OCI-LY7 (cell line): ENCODE measurements at regions not wholly inside any gene's neighbourhood (a gene's known extent, or its start where the extent isn't known, plus 50 kb on each side); places are given as distances from the start of the nearest gene placed in this dataset.

Source experiments
- BruUV-seq: library from RNA; stranded (reverse); fragments of 400-500 nt; replicated peaks from 2 replicates; lab custom pipeline; 2021; lab: Mats Ljungman, UMichigan
- CTCF ChIA-PET: fragments of 300-600 bp; sonication (Branson Sonifier 250); formaldehyde crosslinking; loops from one replicate; lab custom pipeline; 2022; ENCODE audit warnings: antibody characterized with exemption; ENCODE audit not compliant: unreplicated experiment; lab: Charles Lee
- POLR2A ChIA-PET: fragments of 300-600 bp; sonication (Branson Sonifier 250); formaldehyde crosslinking; loops from one replicate; lab custom pipeline; 2022; ENCODE audit warnings: antibody characterized with exemption; lab: Charles Lee
- DNase-seq: peaks from one replicate; pipeline ENCODE4 v3.0.0-alpha.2; 2015; ENCODE audit warnings: low spot score
- H2AFZ ChIP-seq: fragments of 200-600 bp; sonication (generic), shearing (Covaris generic); 2 replicates; pipeline ENCODE4 v1.6.1; 2014; ENCODE audit warnings: mild to moderate bottlenecking, antibody characterized with exemption, low read length, moderate library complexity
- H3K27ac ChIP-seq: fragments of 200-600 bp; sonication (generic); 2 replicates; pipeline ENCODE4 v1.5.1; 2014; ENCODE audit warnings: mixed run types, low read depth, mild to moderate bottlenecking, moderate library complexity, low read length, inconsistent platforms; ENCODE audit not compliant: poor library complexity, severe bottlenecking
- H3K36me3 ChIP-seq: fragments of 200-600 bp; sonication (generic); 2 replicates; pipeline ENCODE4 v1.6.1; 2014; ENCODE audit warnings: mild to moderate bottlenecking, antibody characterized with exemption, low read length, moderate library complexity, mixed read lengths; ENCODE audit not compliant: insufficient read depth
- H3K4me1 ChIP-seq: fragments of 200-600 bp; sonication (generic); 2 replicates; pipeline ENCODE4 v1.5.1; 2014; ENCODE audit warnings: mild to moderate bottlenecking, low read length; ENCODE audit not compliant: insufficient read depth, poor library complexity, severe bottlenecking
- H3K4me2 ChIP-seq: fragments of 200-600 bp; sonication (generic); 2 replicates; pipeline ENCODE4 v1.6.1; 2014; ENCODE audit warnings: mild to moderate bottlenecking, low read length
- H3K4me3 ChIP-seq: fragments of 200-600 bp; sonication (generic); 2 replicates; pipeline ENCODE4 v1.5.1; 2014; ENCODE audit warnings: mild to moderate bottlenecking, low read depth, low read length; ENCODE audit not compliant: poor library complexity, severe bottlenecking
- H3K79me2 ChIP-seq: fragments of 200-600 bp; sonication (generic); 2 replicates; pipeline ENCODE4 v1.6.1; 2016; ENCODE audit warnings: low read depth, mild to moderate bottlenecking, low read length, moderate library complexity, mixed read lengths; ENCODE audit not compliant: insufficient read depth
- H3K9me2 ChIP-seq: fragments of 200-600 bp; sonication (generic); 2 replicates; pipeline ENCODE4 v1.6.1; 2016; ENCODE audit warnings: mild to moderate bottlenecking, low read length, mixed read lengths; ENCODE audit not compliant: insufficient read depth
- H3K9me3 ChIP-seq: fragments of 200-600 bp; sonication (generic); 2 replicates; pipeline ENCODE4 v1.6.1; 2014; ENCODE audit warnings: mild to moderate bottlenecking, mixed run types, low read length, mixed read lengths
- H4K20me1 ChIP-seq: fragments of 200-600 bp; sonication (generic); 2 replicates; pipeline ENCODE4 v1.6.1; 2014; ENCODE audit warnings: mild to moderate bottlenecking, antibody characterized with exemption, low read length, moderate library complexity, mixed read lengths; ENCODE audit not compliant: insufficient read depth
- CTCF ChIP-seq: fragments of 200-600 bp; sonication (generic); conservative IDR thresholded peaks from 2 replicates; pipeline ENCODE4 v1.5.1; 2014; ENCODE audit warnings: mild to moderate bottlenecking, antibody characterized with exemption, low read length, moderate library complexity, mixed read lengths
- EZH2phosphoT487 ChIP-seq: fragments of 200-600 bp; sonication (generic); IDR thresholded peaks from 2 replicates; pipeline ENCODE4 v1.6.1; 2018; ENCODE audit warnings: low read depth, borderline replicate concordance, mild to moderate bottlenecking, mixed run types, antibody characterized with exemption, low read length, moderate library complexity, mixed read lengths
- intact Hi-C: fragments of 100-400 bp; cut with micrococcal nuclease; formaldehyde crosslinking; loops from one replicate; pipeline ENCODE4 v1.10.0; 2022; ENCODE audit not compliant: unreplicated experiment

DNA sequence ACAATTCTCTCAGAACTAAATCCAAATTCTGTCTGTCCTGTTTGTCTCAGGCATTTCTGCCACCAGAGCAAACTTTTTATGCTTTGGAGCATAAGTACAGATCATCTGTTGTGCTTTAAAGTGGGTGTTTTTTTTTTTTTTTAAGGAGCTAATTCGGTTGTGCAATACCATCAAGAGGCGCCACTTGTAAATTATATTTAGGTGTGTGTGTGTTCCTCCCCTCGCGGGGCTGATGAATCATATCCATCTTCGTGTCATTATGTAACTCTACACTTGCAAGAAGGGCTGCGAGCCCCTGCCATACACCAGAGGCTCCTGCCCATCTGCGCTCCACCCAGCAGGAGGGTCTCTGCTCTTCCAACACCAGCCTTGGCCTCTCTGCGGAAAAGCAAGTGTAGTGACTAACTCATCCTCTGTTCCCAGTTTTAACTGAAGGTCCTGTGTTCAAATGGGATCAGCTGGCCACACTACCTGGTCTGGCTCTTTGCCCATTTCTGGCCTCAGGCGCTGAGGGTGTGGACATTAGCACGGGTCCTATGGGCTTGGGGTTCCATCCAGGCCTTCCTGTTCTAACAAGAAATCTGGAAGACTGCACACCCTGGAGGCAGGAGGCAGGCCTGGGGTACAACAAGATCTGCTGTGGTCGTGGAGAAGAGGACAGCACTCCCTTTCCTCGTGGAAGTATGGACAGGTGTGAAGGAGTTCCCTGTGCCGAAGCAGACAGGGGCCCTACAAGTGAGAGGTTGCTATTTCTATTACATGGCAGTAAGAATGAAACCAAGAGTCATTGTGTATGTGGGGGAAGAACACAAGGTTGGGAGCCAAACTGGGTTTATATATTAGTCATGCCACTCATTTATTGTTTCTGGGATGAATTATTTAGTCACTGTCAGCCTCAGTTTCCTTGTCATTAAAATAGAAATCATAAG lies 96.1 kb upstream of the MBNL2 start:
- no peak for DNase-seq
- BruUV-seq = no TSS peak
- Histone ChIP-seq H3K9me2 (no peaks in the 10 kb centered on the region), H3K79me2 (no peaks in the 10 kb centered on the region), H3K9me3 (no peaks in the 10 kb centered on the region), H3K4me2 (no peak overlapping the region), H4K20me1 (no peaks in the 10 kb centered on the region), H3K27ac (no peak overlapping the region), H3K36me3 (no peaks in the 10 kb centered on the region), H2AFZ (no peak overlapping the region), H3K4me3 (no peak overlapping the region), H3K4me1 (no peaks in the 10 kb centered on the region)
- POLR2A ChIA-PET = no interaction called here
- CTCF ChIA-PET = no interaction called here
- intact Hi-C loops = no loop called here
- TF ChIP-seq CTCF = no peak
- TF ChIP-seq EZH2phosphoT487 = no peak

GRCh38 chr13:97127842-97128241 lies 94.3 kb upstream of the MBNL2 start:
- POLR2A ChIA-PET = no interaction called here
- Histone ChIP-seq H3K4me1 (no peaks in the 10 kb centered on the region), H3K79me2 (no peaks in the 10 kb centered on the region), H3K27ac (no peak overlapping the region), H3K36me3 (no peaks in the 10 kb centered on the region), H3K4me3 (no peak overlapping the region), H4K20me1 (no peaks in the 10 kb centered on the region), H3K4me2 (no peak overlapping the region), H3K9me2 (no peaks in the 10 kb centered on the region), H2AFZ (no peak overlapping the region), H3K9me3 (no peaks in the 10 kb centered on the region)
- no TSS peak for BruUV-seq
- intact Hi-C loops = no loop called here
- CTCF ChIA-PET = no interaction called here
- no peak for DNase-seq
- TF ChIP-seq CTCF (no peak), EZH2phosphoT487 (no peak)

GRCh38 chr13:97130190-97130589 lies 91.9 kb upstream of the MBNL2 start:
- Histone ChIP-seq H4K20me1 (no peaks in the 10 kb centered on the region), H3K79me2 (no peaks in the 10 kb centered on the region), H3K4me1 (no peaks in the 10 kb centered on the region), H3K4me3 (no peak overlapping the region), H3K9me2 (no peaks in the 10 kb centered on the region), H3K36me3 (no peaks in the 10 kb centered on the region), H2AFZ (no peak overlapping the region), H3K9me3 (no peaks in the 10 kb centered on the region), H3K27ac (no peak overlapping the region), H3K4me2 (no peak overlapping the region)
- intact Hi-C loops = no loop called here
- CTCF ChIA-PET = no interaction called here
- POLR2A ChIA-PET = interaction anchor here (0.7 kb wide), 1 partner anchor 11 kb away, joined by 3 read pairs; no protein-coding TSS in a partner anchor
- TF ChIP-seq CTCF (no peak), EZH2phosphoT487 (no peak)
- BruUV-seq = no TSS peak
- DNase-seq = no peak
